K562 (cell line): ENCODE measurements at regions not wholly inside any gene's neighbourhood (a gene's known extent, or its start where the extent isn't known, plus 50 kb on each side); places are given as distances from the start of the nearest gene placed in this dataset.

Source experiments
- BRCA1 ChIP-seq, 2 experiments: fragments of 450-650 bp in 1 of 2; sonication (generic) in 1 of 2; formaldehyde crosslinking in 1 of 2; IDR thresholded peaks; 2 replicates each; pipeline versions ENCODE4 v1.5.0 to v1.6.1; 2017 to 2020; ENCODE audit warnings: mild to moderate bottlenecking in 1 of 2, missing genetic modification reagents in 1 of 2
- EZH2 ChIP-seq: IDR thresholded peaks from 2 replicates; pipeline ENCODE4 v1.6.1; 2012; ENCODE audit warnings: low read depth, mild to moderate bottlenecking, inconsistent platforms, low read length, borderline replicate concordance
- GTF3C2 ChIP-seq: IDR thresholded peaks from 3 replicates; pipeline ENCODE4 v1.6.1; 2011; ENCODE audit warnings: borderline replicate concordance, mild to moderate bottlenecking, moderate library complexity; ENCODE audit not compliant: insufficient read length; ENCODE audit errors: extremely low read depth
- UBTF ChIP-seq, 2 experiments: IDR thresholded peaks; 2 replicates each; pipeline ENCODE4 v1.6.1; 2012; ENCODE audit warnings: improper control_type of control experiment in 2 of 2, low read depth in 2 of 2, low read length in 2 of 2, borderline replicate concordance in 1 of 2
- XRCC3 ChIP-seq: fragments of 450-650 bp; IDR thresholded peaks from 2 replicates; pipeline ENCODE4 v1.6.1; 2017; ENCODE audit warnings: mild to moderate bottlenecking, moderate library complexity
- ZNF184 ChIP-seq: sonication (generic); formaldehyde crosslinking; IDR thresholded peaks from 2 replicates; pipeline ENCODE4 v1.5.0; 2020; ENCODE audit warnings: missing genetic modification reagents
- ZNF449 ChIP-seq: fragments of 250-450 bp; sonication (Bioruptor Pico); IDR thresholded peaks from 2 replicates; pipeline ENCODE4 v1.8.0; 2022; ENCODE audit warnings: moderate library complexity, mild to moderate bottlenecking, inconsistent platforms

DNA sequence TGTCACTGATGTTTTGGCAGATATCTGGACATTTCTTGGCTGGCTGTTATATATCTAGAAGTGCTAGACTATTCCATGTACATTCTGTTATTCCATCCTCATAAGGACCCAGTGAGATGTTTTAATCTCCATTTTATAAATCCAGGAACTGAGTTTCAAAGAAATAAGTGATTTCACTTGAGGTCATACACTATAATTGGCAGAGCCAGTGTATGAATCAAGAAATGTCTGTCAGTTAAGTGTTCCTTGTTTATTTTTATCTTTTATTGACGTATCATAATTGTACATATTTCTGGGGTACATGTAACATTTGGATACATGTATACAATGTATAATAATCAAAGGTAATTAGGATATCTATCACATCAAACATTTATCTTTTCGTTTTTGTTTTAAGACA, 338.3 kb upstream of the KLF4 start (continued):
- TF ChIP-seq GTF3C2 = no peak
- no peak for TF ChIP-seq EZH2
- no peak for TF ChIP-seq UBTF (IDR thresholded peaks at IDR 0.05; ENCODE audit: borderline replicate concordance in 1 of 2, low read depth in 2 of 2, low read length in 2 of 2)
- no peak for TF ChIP-seq BRCA1 (IDR thresholded peaks at IDR 0.05)
- no peak for TF ChIP-seq BRCA1 (CRISPR knock-in tag; IDR thresholded peaks at IDR 0.05)
- TF ChIP-seq ZNF184 (CRISPR knock-in tag) = no peak
- TF ChIP-seq XRCC3 = no peak
- no peak for TF ChIP-seq ZNF449
